T-cell (primary cell): ENCODE measurements at regions not wholly inside any gene's neighbourhood (a gene's known extent, or its start where the extent isn't known, plus 50 kb on each side); places are given as distances from the start of the nearest gene placed in this dataset.

Experiments used
- ATAC-seq, 4 experiments: fragments of 200-7000 bp in 3 of 4; fragments of 150-1000 bp in 1 of 4; cut with Tn5 transposase; replicated peaks in 1 of 4; 1 replicate in 3 of 4; 2 replicates in 1 of 4; pipeline ENCODE4 v1.10.0; 2021; ENCODE audit warnings: moderate library complexity in 3 of 4, mild to moderate bottlenecking in 2 of 4, moderate number of reproducible peaks in 1 of 4
- CTCF ChIA-PET, 2 donors: fragments of 300-600 bp; sonication (Branson Sonifier 250); formaldehyde crosslinking; loops; one replicate each; lab custom pipeline; 2022; ENCODE audit warnings: antibody characterized with exemption in 2 of 2; lab: Charles Lee
- POLR2A ChIA-PET, 2 donors: fragments of 300-600 bp; sonication (Branson Sonifier 250); formaldehyde crosslinking; loops; one replicate each; lab custom pipeline; 2022; ENCODE audit warnings: antibody characterized with exemption in 2 of 2; lab: Charles Lee
- DNase-seq, 35 experiments: peaks; one replicate each; pipeline versions ENCODE4 v3.0.0 to v3.0.0-alpha.2; 2013 to 2023
- H3K27ac ChIP-seq: one replicate; pipeline ENCODE4 v1.5.1; 2013; ENCODE audit warnings: low read length
- H3K27me3 ChIP-seq, 2 experiments: replicated peaks in 1 of 2; 1 replicate in 1 of 2; 2 replicates in 1 of 2; pipeline versions ENCODE4 v1.6.1 to v1.7.0; 2013; ENCODE audit warnings: low read length in 1 of 2, mixed read lengths in 1 of 2; ENCODE audit not compliant: control insufficient read depth in 2 of 2, insufficient read depth in 2 of 2; ENCODE audit errors: extremely low read depth in 1 of 2
- H3K36me3 ChIP-seq, 2 donors: 1 replicate in 1 of 2; 2 replicates in 1 of 2; pipeline versions ENCODE4 v1.6.1 to v1.7.0; 2013; ENCODE audit warnings: low read length in 1 of 2; ENCODE audit not compliant: control insufficient read depth in 2 of 2, insufficient read depth in 1 of 2; ENCODE audit errors: extremely low read depth in 1 of 2
- H3K4me1 ChIP-seq, 2 experiments: 1 replicate in 1 of 2; 2 replicates in 1 of 2; pipeline versions ENCODE4 v1.6.1 to v1.7.0; 2013; ENCODE audit warnings: low read length in 2 of 2, mixed read lengths in 1 of 2; ENCODE audit not compliant: insufficient read depth in 2 of 2, control insufficient read depth in 1 of 2; ENCODE audit errors: extremely low read depth in 1 of 2
- H3K4me3 ChIP-seq, 2 donors: 1 replicate in 1 of 2; 2 replicates in 1 of 2; pipeline versions ENCODE4 v1.5.1 to v1.7.0; 2013; ENCODE audit warnings: mild to moderate bottlenecking in 2 of 2, low read length in 1 of 2, moderate library complexity in 1 of 2; ENCODE audit not compliant: control insufficient read depth in 1 of 2; ENCODE audit errors: extremely low read depth in 1 of 2
- H3K9me3 ChIP-seq: 2 replicates; pipeline ENCODE4 v1.7.0; 2013
- H3K27ac Mint-ChIP-seq, 2 donors: one replicate each; pipeline ENCODE4 v1.8.0; 2020 to 2021; ENCODE audit warnings: mild to moderate bottlenecking in 2 of 2, mixed read lengths in 2 of 2
- H3K27me3 Mint-ChIP-seq, 2 donors: one replicate each; pipeline ENCODE4 v1.8.0; 2021 to 2022; ENCODE audit warnings: mixed read lengths in 2 of 2
- H3K36me3 Mint-ChIP-seq: one replicate; pipeline ENCODE4 v1.8.0; 2021; ENCODE audit warnings: mixed read lengths
- H3K4me1 Mint-ChIP-seq, 3 donors: one replicate each; pipeline ENCODE4 v1.8.0; 2020 to 2022; ENCODE audit warnings: mixed read lengths in 3 of 3, mild to moderate bottlenecking in 1 of 3
- H3K4me3 Mint-ChIP-seq, 3 donors: one replicate each; pipeline ENCODE4 v1.8.0; 2020 to 2022; ENCODE audit warnings: mild to moderate bottlenecking in 3 of 3, mixed read lengths in 3 of 3, moderate library complexity in 3 of 3
- H3K9me3 Mint-ChIP-seq, 3 donors: one replicate each; pipeline ENCODE4 v1.8.0; 2020 to 2022; ENCODE audit warnings: mixed read lengths in 3 of 3
- WGBS: methylation state at CpG from one replicate; pipeline ENCODE4 v1.1.5; 2013; ENCODE audit warnings: missing lambda C conversion rate; ENCODE audit not compliant: insufficient coverage; 5-methylcytosine and 5-hydroxymethylcytosine counted together

GRCh38 chr12:18919871-18920511 is 182.1 kb downstream of the CAPZA3 start:
- Mint-ChIP-seq H3K9me3 (peaks cover 0 to 8% (median 7%) of the 10 kb centered on the region in 3 donors), H3K36me3 (no peaks in the 10 kb centered on the region), H3K4me3 (no peak overlapping the region), H3K27me3 (peaks cover 1 to 4% of the 10 kb centered on the region in 2 donors), H3K27ac (no peak overlapping the region), H3K4me1 (no peaks in the 10 kb centered on the region)
- ChIA-PET CTCF (no interaction called here), POLR2A (interaction anchor here in 1 of 2 donors (0.5 kb wide), 1 partner anchor 336 kb away, joined by 3 read pairs; no protein-coding TSS in a partner anchor)
- WGBS, result no CpG with 5 or more reads among the region's 1 CpG
- no peak overlapping the region for H3K27ac ChIP-seq
- H3K4me1 ChIP-seq, result no peaks in the 10 kb centered on the region
- no peak for ATAC-seq
- H3K9me3 ChIP-seq, result no peaks in the 10 kb centered on the region
- DNase-seq, result no peak
- H3K27me3 ChIP-seq, result no peaks in the 10 kb centered on the region
- no peaks in the 10 kb centered on the region for H3K36me3 ChIP-seq
- no peak overlapping the region for H3K4me3 ChIP-seq

- WGBS, result 100% methylated on average over 2 of the region's 4 CpGs
These were observed 184.9 kb downstream of the CAPZA3 start for GRCh38 chr12:18922851-18923250.

GRCh38 chr12:18923721-18924120 is 185.8 kb downstream of the CAPZA3 start:
- H3K4me1 ChIP-seq, result no peaks in the 10 kb centered on the region
- no peaks in the 10 kb centered on the region for H3K27me3 ChIP-seq
- no peaks in the 10 kb centered on the region for H3K36me3 ChIP-seq
- no peak overlapping the region for H3K27ac Mint-ChIP-seq
- H3K4me3 Mint-ChIP-seq, result no peak overlapping the region
- H3K36me3 Mint-ChIP-seq, result no peaks in the 10 kb centered on the region
- H3K27ac ChIP-seq, result no peak overlapping the region
- H3K9me3 Mint-ChIP-seq, result peaks cover 0 to 6% (median 2%) of the 10 kb centered on the region in 3 donors
- ChIA-PET POLR2A (no interaction called here), CTCF (no interaction called here)
- no CpG with 5 or more reads among the region's 3 CpGs for WGBS
- H3K4me3 ChIP-seq, result no peak overlapping the region
- H3K27me3 Mint-ChIP-seq, result peaks cover 1 to 4% of the 10 kb centered on the region in 2 donors
- ATAC-seq (no peak), DNase-seq (no peak)
- no peaks in the 10 kb centered on the region for H3K9me3 ChIP-seq
- H3K4me1 Mint-ChIP-seq, result no peaks in the 10 kb centered on the region

More at GRCh38 chr12:18922851-18923250, 184.9 kb downstream of the CAPZA3 start:
- no peaks in the 10 kb centered on the region for H3K27me3 ChIP-seq
- no peaks in the 10 kb centered on the region for H3K4me1 ChIP-seq
- POLR2A ChIA-PET, result no interaction called here
- no peaks in the 10 kb centered on the region for H3K4me1 Mint-ChIP-seq
- DNase-seq (no peak), ATAC-seq (no peak)
- H3K27me3 Mint-ChIP-seq, result peaks cover 1 to 4% of the 10 kb centered on the region in 2 donors
- H3K36me3 ChIP-seq, result no peaks in the 10 kb centered on the region
- no peaks in the 10 kb centered on the region for H3K9me3 ChIP-seq
- CTCF ChIA-PET, result interaction anchor here in 1 of 2 donors (0.5 kb wide), 1 partner anchor 209 kb away, joined by 3 read pairs; no protein-coding TSS in a partner anchor
- no peak overlapping the region for H3K27ac ChIP-seq
- H3K27ac Mint-ChIP-seq, result no peak overlapping the region
- no peak overlapping the region for H3K4me3 Mint-ChIP-seq
- peaks cover 0 to 8% (median 7%) of the 10 kb centered on the region in 3 donors for H3K9me3 Mint-ChIP-seq
- no peak overlapping the region for H3K4me3 ChIP-seq
- H3K36me3 Mint-ChIP-seq, result no peaks in the 10 kb centered on the region

- H3K4me1 ChIP-seq, result no peaks in the 10 kb centered on the region
- no peak overlapping the region for H3K27ac Mint-ChIP-seq
- H3K4me3 Mint-ChIP-seq, result no peak overlapping the region
- no peaks in the 10 kb centered on the region for H3K27me3 ChIP-seq
- CTCF ChIA-PET, result no interaction called here
- H3K27ac ChIP-seq, result no peak overlapping the region
- H3K9me3 ChIP-seq, result no peaks in the 10 kb centered on the region
- POLR2A ChIA-PET, result no interaction called here
- ATAC-seq (no peak), DNase-seq (no peak)
- no peak overlapping the region for H3K4me3 ChIP-seq
- H3K36me3 Mint-ChIP-seq, result no peaks in the 10 kb centered on the region
- no CpG with 5 or more reads among the region's 7 CpGs for WGBS
- no peaks in the 10 kb centered on the region for H3K4me1 Mint-ChIP-seq
- H3K9me3 Mint-ChIP-seq, result peaks cover 4 to 13% (median 6%) of the 10 kb centered on the region in 3 donors
- no peaks in the 10 kb centered on the region for H3K36me3 ChIP-seq
- H3K27me3 Mint-ChIP-seq, result peaks cover 1 to 4% of the 10 kb centered on the region in 2 donors
These were observed 188.3 kb downstream of the CAPZA3 start for GRCh38 chr12:18926188-18926587.

- H3K27me3 ChIP-seq, result no peaks in the 10 kb centered on the region
- DNase-seq (no peak), ATAC-seq (no peak)
- no peaks in the 10 kb centered on the region for H3K9me3 ChIP-seq
- ChIA-PET POLR2A (no interaction called here), CTCF (interaction anchor here in 1 of 2 donors (0.5 kb wide), 1 partner anchor 372 kb away, joined by 3 read pairs; no protein-coding TSS in a partner anchor)
- WGBS, result no CpG with 5 or more reads among the region's 2 CpGs
- Mint-ChIP-seq H3K36me3 (no peaks in the 10 kb centered on the region), H3K27me3 (no peaks in the 10 kb centered on the region), H3K4me1 (no peaks in the 10 kb centered on the region), H3K9me3 (peaks cover 4 to 13% (median 13%) of the 10 kb centered on the region in 3 donors), H3K4me3 (no peak overlapping the region), H3K27ac (no peak overlapping the region)
- H3K4me3 ChIP-seq, result no peak overlapping the region
- H3K36me3 ChIP-seq, result no peaks in the 10 kb centered on the region
- H3K4me1 ChIP-seq, result no peaks in the 10 kb centered on the region
- H3K27ac ChIP-seq, result no peak overlapping the region
These were observed 194.3 kb downstream of the CAPZA3 start for GRCh38 chr12:18932211-18932610.

GRCh38 chr12:18932715-18933114 is 194.8 kb downstream of the CAPZA3 start:
- POLR2A ChIA-PET, result no interaction called here
- no CpG with 5 or more reads among the region's 2 CpGs for WGBS
- H3K27me3 ChIP-seq, result no peaks in the 10 kb centered on the region
- no peaks in the 10 kb centered on the region for H3K36me3 ChIP-seq
- Mint-ChIP-seq H3K4me1 (no peaks in the 10 kb centered on the region), H3K4me3 (no peak overlapping the region), H3K27ac (no peak overlapping the region), H3K9me3 (peaks cover 4 to 13% (median 13%) of the 10 kb centered on the region in 3 donors), H3K27me3 (no peaks in the 10 kb centered on the region), H3K36me3 (no peaks in the 10 kb centered on the region)
- no peak for ATAC-seq
- H3K4me3 ChIP-seq, result no peak overlapping the region
- H3K4me1 ChIP-seq, result no peaks in the 10 kb centered on the region
- CTCF ChIA-PET, result interaction anchor here in 1 of 2 donors (0.5 kb wide), 1 partner anchor 371 kb away, joined by 3 read pairs; no protein-coding TSS in a partner anchor
- DNase-seq, result no peak
- no peaks in the 10 kb centered on the region for H3K9me3 ChIP-seq
- H3K27ac ChIP-seq, result no peak overlapping the region
